Gastrocnemius medialis (tissue), 4 donors: ENCODE measurements at regions not wholly inside any gene's neighbourhood (a gene's known extent, or its start where the extent isn't known, plus 50 kb on each side); places are given as distances from the start of the nearest gene placed in this dataset.
A peak's percentile ranks its signal among the peaks of the same experiment; 100 is the strongest.

Source experiments
- ATAC-seq, 2 donors: fragments of 150-250 bp; one replicate each; pipeline ENCODE4 v1.9.1; 2016
- DNase-seq, 2 donors: peaks; one replicate each; pipeline ENCODE4 v3.0.0-alpha.2; 2019
- H3K27ac ChIP-seq, 4 donors: fragments of 200-600 bp; sonication (generic); 1 replicate in 1 of 4; 2 replicates in 3 of 4; pipeline ENCODE4 v1.5.1; 2016 to 2018; ENCODE audit warnings: mild to moderate bottlenecking in 2 of 4, moderate library complexity in 1 of 4
- H3K27me3 ChIP-seq, 3 donors: fragments of 200-600 bp; sonication (generic) in 2 of 3; 1 replicate in 1 of 3; 2 replicates in 2 of 3; pipeline versions ENCODE4 v1.5.1 to v1.6.0; 2016 to 2019; ENCODE audit warnings: mild to moderate bottlenecking in 1 of 3, moderate library complexity in 1 of 3
- H3K36me3 ChIP-seq, 2 donors: fragments of 200-600 bp; sonication (generic) in 1 of 2; one replicate each; pipeline ENCODE4 v1.5.1; 2017 to 2018
- H3K4me1 ChIP-seq, 2 donors: fragments of 200-600 bp; sonication (generic) in 1 of 2; one replicate each; pipeline ENCODE4 v1.5.1; 2016 to 2017; ENCODE audit warnings: mild to moderate bottlenecking in 2 of 2
- H3K4me3 ChIP-seq, 4 donors: fragments of 200-600 bp; sonication (generic) in 3 of 4; 1 replicate in 1 of 4; 2 replicates in 3 of 4; pipeline ENCODE4 v1.5.1; 2016 to 2019; ENCODE audit warnings: mild to moderate bottlenecking in 2 of 4
- H3K9me3 ChIP-seq, 3 donors: fragments of 200-600 bp; sonication (generic) in 2 of 3; 1 replicate in 1 of 3; 2 replicates in 2 of 3; pipeline ENCODE4 v1.5.1; 2016 to 2019
- POLR2A ChIP-seq, 2 donors: fragments of 450-650 bp; IDR thresholded peaks; one replicate each; pipeline ENCODE4 v1.6.1; 2017; ENCODE audit warnings: antibody characterized with exemption in 2 of 2, mild to moderate bottlenecking in 2 of 2, moderate library complexity in 2 of 2
- in situ Hi-C, 4 donors: fragments of 200-750 bp; cut with MboI; loops; one replicate each; pipeline versions ENCODE4 v1.15.0 to v1.8.0; 2017; ENCODE audit warnings: low sequenced_read_pairs in 4 of 4
- intact Hi-C: fragments of 100-400 bp; cut with DNase I; formaldehyde crosslinking; loops from one replicate; pipeline ENCODE4 v1.15.1; 2023; ENCODE audit warnings: low total_unique reads
- TF ChIP-seq, protein P1 (sequence below), 5 experiments: fragments of 450-650 bp in 3 of 5; fragments of 200-600 bp in 2 of 5; sonication (generic) in 2 of 5; IDR thresholded peaks in 4 of 5; conservative IDR thresholded peaks in 1 of 5; 1 replicate in 4 of 5; 2 replicates in 1 of 5; pipeline ENCODE4 v1.5.1; 2016 to 2019; ENCODE audit warnings: antibody characterized with exemption in 5 of 5, mild to moderate bottlenecking in 3 of 5, moderate library complexity in 3 of 5

GRCh38 chr5:68838157-68838718, 255.6 kb upstream of the SLC30A5 start:
- peak in 1 of 2 donors; percentile 18 for DNase-seq
- no peak overlapping the region for H3K4me3 ChIP-seq
- in situ Hi-C loops = no loop called here
- no peak overlapping the region for H3K27ac ChIP-seq
- TF ChIP-seq, protein P1, sequence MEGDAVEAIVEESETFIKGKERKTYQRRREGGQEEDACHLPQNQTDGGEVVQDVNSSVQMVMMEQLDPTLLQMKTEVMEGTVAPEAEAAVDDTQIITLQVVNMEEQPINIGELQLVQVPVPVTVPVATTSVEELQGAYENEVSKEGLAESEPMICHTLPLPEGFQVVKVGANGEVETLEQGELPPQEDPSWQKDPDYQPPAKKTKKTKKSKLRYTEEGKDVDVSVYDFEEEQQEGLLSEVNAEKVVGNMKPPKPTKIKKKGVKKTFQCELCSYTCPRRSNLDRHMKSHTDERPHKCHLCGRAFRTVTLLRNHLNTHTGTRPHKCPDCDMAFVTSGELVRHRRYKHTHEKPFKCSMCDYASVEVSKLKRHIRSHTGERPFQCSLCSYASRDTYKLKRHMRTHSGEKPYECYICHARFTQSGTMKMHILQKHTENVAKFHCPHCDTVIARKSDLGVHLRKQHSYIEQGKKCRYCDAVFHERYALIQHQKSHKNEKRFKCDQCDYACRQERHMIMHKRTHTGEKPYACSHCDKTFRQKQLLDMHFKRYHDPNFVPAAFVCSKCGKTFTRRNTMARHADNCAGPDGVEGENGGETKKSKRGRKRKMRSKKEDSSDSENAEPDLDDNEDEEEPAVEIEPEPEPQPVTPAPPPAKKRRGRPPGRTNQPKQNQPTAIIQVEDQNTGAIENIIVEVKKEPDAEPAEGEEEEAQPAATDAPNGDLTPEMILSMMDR (IDR thresholded peaks at IDR 0.05 in 4 of 5, conservative IDR thresholded peaks at IDR 0.05 in 1 of 5) = no peak
- TF ChIP-seq POLR2A (IDR thresholded peaks at IDR 0.05) = no peak
- H3K27me3 ChIP-seq = no peaks in the 10 kb centered on the region
- intact Hi-C loops = no loop called here
- no peaks in the 10 kb centered on the region for H3K36me3 ChIP-seq
- H3K9me3 ChIP-seq = no peaks in the 10 kb centered on the region
- H3K4me1 ChIP-seq = no peaks in the 10 kb centered on the region
- peak; percentile 58 to 73 for ATAC-seq

GRCh38 chr5:68839019-68839552, 254.7 kb upstream of the SLC30A5 start:
- Histone ChIP-seq H3K36me3 (no peaks in the 10 kb centered on the region), H3K27ac (no peak overlapping the region), H3K27me3 (no peaks in the 10 kb centered on the region), H3K4me3 (no peak overlapping the region), H3K9me3 (no peaks in the 10 kb centered on the region), H3K4me1 (no peaks in the 10 kb centered on the region)
- intact Hi-C loops = no loop called here
- TF ChIP-seq, protein P1 (IDR thresholded peaks at IDR 0.05 in 4 of 5, conservative IDR thresholded peaks at IDR 0.05 in 1 of 5) = no peak
- no peak for TF ChIP-seq POLR2A (IDR thresholded peaks at IDR 0.05)
- peak; percentile 51 to 63 for ATAC-seq
- in situ Hi-C loops = no loop called here
- DNase-seq = peak; percentile 9 to 55

- Histone ChIP-seq H3K27me3 (no peaks in the 10 kb centered on the region), H3K9me3 (no peaks in the 10 kb centered on the region), H3K27ac (no peak overlapping the region), H3K36me3 (no peaks in the 10 kb centered on the region), H3K4me3 (no peak overlapping the region), H3K4me1 (no peaks in the 10 kb centered on the region)
- ATAC-seq (peak in 1 of 2 donors; percentile 30), DNase-seq (no peak)
- TF ChIP-seq, protein P1 (IDR thresholded peaks at IDR 0.05 in 4 of 5, conservative IDR thresholded peaks at IDR 0.05 in 1 of 5) = no peak
- TF ChIP-seq POLR2A (IDR thresholded peaks at IDR 0.05) = no peak
- intact Hi-C loops = no loop called here
- in situ Hi-C loops = no loop called here
Measured at GRCh38 chr5:68843624-68844364, 250.0 kb upstream of the SLC30A5 start.

- H3K27ac ChIP-seq = no peak overlapping the region
- TF ChIP-seq POLR2A (IDR thresholded peaks at IDR 0.05) = no peak
- TF ChIP-seq, protein P1 (IDR thresholded peaks at IDR 0.05 in 4 of 5, conservative IDR thresholded peaks at IDR 0.05 in 1 of 5) = no peak
- DNase-seq = no peak
Measured at GRCh38 chr5:68845131-68845530, 248.7 kb upstream of the SLC30A5 start.

More at GRCh38 chr5:68845131-68845530, 248.7 kb upstream of the SLC30A5 start:
- Histone ChIP-seq H3K4me1 (no peaks in the 10 kb centered on the region), H3K36me3 (no peaks in the 10 kb centered on the region), H3K9me3 (no peaks in the 10 kb centered on the region), H3K4me3 (no peak overlapping the region), H3K27me3 (no peaks in the 10 kb centered on the region)
- intact Hi-C loops = no loop called here
- in situ Hi-C loops = no loop called here
- no peak for ATAC-seq
